ENCODE measurements at regions not wholly inside any gene's neighbourhood (a gene's known extent, or its start where the extent isn't known, plus 50 kb on each side); places are given as distances from the start of the nearest gene placed in this dataset.

- in situ Hi-C loops (cut with MboI; ENCODE audit: low sequenced_read_pairs, unreplicated experiment): no loop called here
- no peak for TF ChIP-seq CTCF (IDR thresholded peaks at IDR 0.05; ENCODE audit: borderline replicate concordance, control extremely low read depth, extremely low read depth, insufficient read depth, missing control alignments)
- no peak for DNase-seq (ENCODE audit: low spot score)
Measured at GRCh38 chr20:48171626-48172356, 386.5 kb upstream of the SULF2 start.

- DNase-seq (ENCODE audit: low spot score): no peak
- no peak for TF ChIP-seq CTCF (IDR thresholded peaks at IDR 0.05; ENCODE audit: borderline replicate concordance, control extremely low read depth, extremely low read depth, insufficient read depth, missing control alignments)
- in situ Hi-C loops (cut with MboI; ENCODE audit: low sequenced_read_pairs, unreplicated experiment): no loop called here
Measured at GRCh38 chr20:48171071-48171470, 385.8 kb upstream of the SULF2 start.

GRCh38 chr20:48170625-48171024, 385.3 kb upstream of the SULF2 start:
- no peak for DNase-seq (ENCODE audit: low spot score)
- TF ChIP-seq CTCF (IDR thresholded peaks at IDR 0.05; ENCODE audit: borderline replicate concordance, control extremely low read depth, extremely low read depth, insufficient read depth, missing control alignments): no peak
- in situ Hi-C loops (cut with MboI; ENCODE audit: low sequenced_read_pairs, unreplicated experiment): no loop called here

- in situ Hi-C loops (cut with MboI; ENCODE audit: low sequenced_read_pairs, unreplicated experiment): no loop called here
- DNase-seq (ENCODE audit: low spot score): no peak
- TF ChIP-seq CTCF (IDR thresholded peaks at IDR 0.05; ENCODE audit: borderline replicate concordance, control extremely low read depth, extremely low read depth, insufficient read depth, missing control alignments): no peak
Measured at GRCh38 chr20:48169650-48170225, 384.5 kb upstream of the SULF2 start.

GRCh38 chr20:48166082-48166835, 381.0 kb upstream of the SULF2 start:
- in situ Hi-C loops (cut with MboI; ENCODE audit: low sequenced_read_pairs, unreplicated experiment): no loop called here
- DNase-seq (ENCODE audit: low spot score): no peak
- TF ChIP-seq CTCF (IDR thresholded peaks at IDR 0.05; ENCODE audit: borderline replicate concordance, control extremely low read depth, extremely low read depth, insufficient read depth, missing control alignments): no peak

- in situ Hi-C loops (cut with MboI; ENCODE audit: low sequenced_read_pairs, unreplicated experiment): no loop called here
- no peak for TF ChIP-seq CTCF (IDR thresholded peaks at IDR 0.05; ENCODE audit: borderline replicate concordance, control extremely low read depth, extremely low read depth, insufficient read depth, missing control alignments)
- no peak for DNase-seq (ENCODE audit: low spot score)
Measured at GRCh38 chr20:48165401-48165685, 380.1 kb upstream of the SULF2 start.
